Tibial nerve (tissue), 3 donors: ENCODE measurements at regions not wholly inside any gene's neighbourhood (a gene's known extent, or its start where the extent isn't known, plus 50 kb on each side); places are given as distances from the start of the nearest gene placed in this dataset.

Source experiments
- POLR2A ChIP-seq, 2 donors: fragments of 450-650 bp; IDR thresholded peaks; one replicate each; pipeline ENCODE4 v1.6.1; 2017; ENCODE audit warnings: antibody characterized with exemption in 2 of 2, mild to moderate bottlenecking in 2 of 2, moderate library complexity in 2 of 2
- TF ChIP-seq, protein P1 (sequence below), 5 experiments: fragments of 200-600 bp in 3 of 5; fragments of 450-650 bp in 2 of 5; sonication (generic) in 3 of 5; IDR thresholded peaks; one replicate each; pipeline ENCODE4 v1.5.1; 2016 to 2019; ENCODE audit warnings: antibody characterized with exemption in 5 of 5, mild to moderate bottlenecking in 3 of 5, moderate library complexity in 2 of 5

DNA sequence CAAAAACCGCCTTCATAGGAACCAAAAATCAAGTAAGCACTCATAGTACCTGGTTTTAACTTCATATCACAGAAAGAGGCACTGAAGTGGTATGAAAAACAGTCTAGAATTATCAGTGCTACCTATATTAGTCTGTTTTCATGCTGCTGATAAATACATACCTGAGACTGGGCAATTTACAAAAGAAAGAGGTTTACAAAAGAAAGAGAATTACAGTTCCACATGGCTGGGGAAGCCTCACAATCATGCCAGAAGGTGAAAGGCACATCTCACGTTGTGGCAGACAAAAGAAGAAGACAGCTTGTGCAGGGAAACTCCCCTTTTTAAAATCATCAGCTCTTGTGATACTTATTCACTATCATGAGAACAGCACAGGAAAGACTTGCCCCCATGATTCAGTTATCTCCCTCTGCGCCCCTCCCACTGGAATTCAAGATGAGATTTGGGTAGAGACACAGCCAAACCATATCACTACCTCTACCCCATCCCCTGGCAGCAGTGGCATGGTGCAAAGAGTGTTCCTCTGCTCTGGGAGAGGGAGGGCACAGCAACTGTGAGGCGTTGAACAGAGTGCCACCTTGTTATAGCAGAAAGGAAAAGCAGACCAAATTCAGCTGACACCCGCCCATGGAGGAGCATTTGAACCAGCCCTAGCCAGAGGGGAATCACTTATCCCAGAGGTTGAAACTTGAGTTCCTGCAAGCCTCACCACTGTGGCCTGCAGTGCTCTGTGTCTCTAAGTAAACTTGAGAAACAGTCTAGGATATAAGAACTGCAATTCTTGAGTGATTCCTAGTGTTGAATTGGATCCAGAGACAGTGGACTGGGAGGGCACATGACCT, 61.9 kb upstream of the PTPRZ1 start:
- TF ChIP-seq, protein P1, sequence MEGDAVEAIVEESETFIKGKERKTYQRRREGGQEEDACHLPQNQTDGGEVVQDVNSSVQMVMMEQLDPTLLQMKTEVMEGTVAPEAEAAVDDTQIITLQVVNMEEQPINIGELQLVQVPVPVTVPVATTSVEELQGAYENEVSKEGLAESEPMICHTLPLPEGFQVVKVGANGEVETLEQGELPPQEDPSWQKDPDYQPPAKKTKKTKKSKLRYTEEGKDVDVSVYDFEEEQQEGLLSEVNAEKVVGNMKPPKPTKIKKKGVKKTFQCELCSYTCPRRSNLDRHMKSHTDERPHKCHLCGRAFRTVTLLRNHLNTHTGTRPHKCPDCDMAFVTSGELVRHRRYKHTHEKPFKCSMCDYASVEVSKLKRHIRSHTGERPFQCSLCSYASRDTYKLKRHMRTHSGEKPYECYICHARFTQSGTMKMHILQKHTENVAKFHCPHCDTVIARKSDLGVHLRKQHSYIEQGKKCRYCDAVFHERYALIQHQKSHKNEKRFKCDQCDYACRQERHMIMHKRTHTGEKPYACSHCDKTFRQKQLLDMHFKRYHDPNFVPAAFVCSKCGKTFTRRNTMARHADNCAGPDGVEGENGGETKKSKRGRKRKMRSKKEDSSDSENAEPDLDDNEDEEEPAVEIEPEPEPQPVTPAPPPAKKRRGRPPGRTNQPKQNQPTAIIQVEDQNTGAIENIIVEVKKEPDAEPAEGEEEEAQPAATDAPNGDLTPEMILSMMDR (IDR thresholded peaks at IDR 0.05): no peak
- TF ChIP-seq POLR2A (IDR thresholded peaks at IDR 0.05): no peak
